CD4-positive, alpha-beta T cell (primary cell): ENCODE measurements at regions not wholly inside any gene's neighbourhood (a gene's known extent, or its start where the extent isn't known, plus 50 kb on each side); places are given as distances from the start of the nearest gene placed in this dataset.

Experiments used
- ATAC-seq: fragments of 200-7000 bp; cut with Tn5 transposase; one replicate; pipeline ENCODE4 v1.10.0; 2022; ENCODE audit warnings: mild to moderate bottlenecking; ENCODE audit not compliant: poor library complexity
- CTCF ChIA-PET: fragments of 350-600 bp; sonication (Branson Sonifier 250); formaldehyde crosslinking; loops from one replicate; lab custom pipeline; 2021; ENCODE audit warnings: antibody characterized with exemption, inconsistent platforms; lab: Charles Lee
- POLR2A ChIA-PET: fragments of 350-600 bp; sonication (Branson Sonifier 250); formaldehyde crosslinking; loops from one replicate; lab custom pipeline; 2021; ENCODE audit warnings: antibody characterized with exemption, inconsistent platforms; lab: Charles Lee
- DNase-seq, 14 experiments: peaks; one replicate each; pipeline ENCODE4 v3.0.0-alpha.2; 2013 to 2020; ENCODE audit warnings: mixed read lengths in 2 of 14
- H3K27ac ChIP-seq, 2 donors: one replicate each; pipeline versions ENCODE4 v1.5.1 to v1.7.0; 2013; ENCODE audit warnings: low read length in 2 of 2, low read depth in 1 of 2, mild to moderate bottlenecking in 1 of 2
- H3K27me3 ChIP-seq, 2 experiments: 1 replicate in 1 of 2; 2 replicates in 1 of 2; pipeline versions ENCODE4 v1.6.1 to v1.7.0; 2013; ENCODE audit warnings: low read length in 2 of 2, control low read depth in 1 of 2, mild to moderate bottlenecking in 1 of 2, moderate library complexity in 1 of 2; ENCODE audit not compliant: insufficient read depth in 2 of 2, control insufficient read depth in 1 of 2
- H3K36me3 ChIP-seq: one replicate; pipeline ENCODE4 v1.6.1; 2013; ENCODE audit warnings: low read length, control low read depth; ENCODE audit not compliant: insufficient read depth
- H3K4me1 ChIP-seq: one replicate; pipeline ENCODE4 v1.6.1; 2013; ENCODE audit warnings: low read length, control low read depth; ENCODE audit not compliant: insufficient read depth
- H3K4me3 ChIP-seq: one replicate; pipeline ENCODE4 v1.5.1; 2013; ENCODE audit warnings: mild to moderate bottlenecking, low read length, moderate library complexity
- H3K9me3 ChIP-seq, 2 experiments: 1 replicate in 1 of 2; 2 replicates in 1 of 2; pipeline versions ENCODE4 v1.6.1 to v1.7.0; 2013; ENCODE audit warnings: low read length in 2 of 2, mild to moderate bottlenecking in 2 of 2, control low read depth in 1 of 2, moderate library complexity in 1 of 2; ENCODE audit not compliant: control insufficient read depth in 1 of 2, insufficient read depth in 1 of 2
- H3K27ac Mint-ChIP-seq: one replicate; pipeline ENCODE4 v1.8.0; 2020; ENCODE audit warnings: mixed read lengths
- H3K27me3 Mint-ChIP-seq: one replicate; pipeline ENCODE4 v1.8.0; 2021; ENCODE audit warnings: mixed read lengths
- H3K36me3 Mint-ChIP-seq: one replicate; pipeline ENCODE4 v1.8.0; 2021; ENCODE audit warnings: low read depth, mixed read lengths
- H3K4me1 Mint-ChIP-seq: one replicate; pipeline ENCODE4 v1.8.0; 2021; ENCODE audit warnings: low read depth, mixed read lengths
- H3K4me3 Mint-ChIP-seq: one replicate; pipeline ENCODE4 v1.8.0; 2020; ENCODE audit warnings: mild to moderate bottlenecking, mixed read lengths
- H3K9me3 Mint-ChIP-seq: one replicate; pipeline ENCODE4 v1.8.0; 2020; ENCODE audit warnings: mixed read lengths
- intact Hi-C, 2 experiments: fragments of 100-400 bp; cut with DNase I in 1 of 2; cut with micrococcal nuclease in 1 of 2; formaldehyde crosslinking; loops; one replicate each; pipeline versions ENCODE4 v1.15.1 to v1.9.0; 2023 to 2025; cut with DNase I, micrococcal nuclease
- TF ChIP-seq, protein P1 (sequence below): fragments of 200-600 bp; IDR thresholded peaks from one replicate; pipeline ENCODE4 v1.8.0; 2022; ENCODE audit warnings: antibody characterized with exemption, mild to moderate bottlenecking

DNA sequence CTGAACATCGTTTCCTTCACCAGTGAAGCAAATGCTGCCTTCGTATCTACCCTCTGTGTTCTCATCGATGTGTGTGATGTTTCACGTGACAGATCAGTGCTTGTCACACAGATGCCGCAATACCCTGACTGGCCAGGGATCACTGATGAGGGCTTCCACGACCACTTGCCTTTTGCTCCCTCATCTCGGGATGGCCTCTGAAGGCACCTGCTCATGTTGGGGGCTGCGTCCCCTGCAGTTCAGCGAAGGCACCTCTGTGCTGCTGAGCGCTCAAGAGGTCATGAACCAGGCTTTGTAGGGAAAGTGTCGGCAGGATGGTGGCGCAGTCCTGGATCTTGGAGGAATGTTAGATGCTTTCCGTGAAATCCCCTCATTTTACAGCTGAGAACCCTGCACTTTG is 79.2 kb upstream of the KLF13 start:
- Histone ChIP-seq H3K27me3 (peaks cover 0 to 4% of the 10 kb centered on the region in 2 experiments), H3K27ac (no peak overlapping the region), H3K36me3 (no peaks in the 10 kb centered on the region), H3K4me1 (peaks cover 4% of the 10 kb centered on the region), H3K4me3 (no peak overlapping the region), H3K9me3 (no peaks in the 10 kb centered on the region)
- Mint-ChIP-seq H3K9me3 (no peaks in the 10 kb centered on the region), H3K4me3 (no peak overlapping the region), H3K4me1 (peaks cover 10% of the 10 kb centered on the region), H3K27ac (no peak overlapping the region), H3K36me3 (no peaks in the 10 kb centered on the region), H3K27me3 (no peaks in the 10 kb centered on the region)
- TF ChIP-seq, protein P1, sequence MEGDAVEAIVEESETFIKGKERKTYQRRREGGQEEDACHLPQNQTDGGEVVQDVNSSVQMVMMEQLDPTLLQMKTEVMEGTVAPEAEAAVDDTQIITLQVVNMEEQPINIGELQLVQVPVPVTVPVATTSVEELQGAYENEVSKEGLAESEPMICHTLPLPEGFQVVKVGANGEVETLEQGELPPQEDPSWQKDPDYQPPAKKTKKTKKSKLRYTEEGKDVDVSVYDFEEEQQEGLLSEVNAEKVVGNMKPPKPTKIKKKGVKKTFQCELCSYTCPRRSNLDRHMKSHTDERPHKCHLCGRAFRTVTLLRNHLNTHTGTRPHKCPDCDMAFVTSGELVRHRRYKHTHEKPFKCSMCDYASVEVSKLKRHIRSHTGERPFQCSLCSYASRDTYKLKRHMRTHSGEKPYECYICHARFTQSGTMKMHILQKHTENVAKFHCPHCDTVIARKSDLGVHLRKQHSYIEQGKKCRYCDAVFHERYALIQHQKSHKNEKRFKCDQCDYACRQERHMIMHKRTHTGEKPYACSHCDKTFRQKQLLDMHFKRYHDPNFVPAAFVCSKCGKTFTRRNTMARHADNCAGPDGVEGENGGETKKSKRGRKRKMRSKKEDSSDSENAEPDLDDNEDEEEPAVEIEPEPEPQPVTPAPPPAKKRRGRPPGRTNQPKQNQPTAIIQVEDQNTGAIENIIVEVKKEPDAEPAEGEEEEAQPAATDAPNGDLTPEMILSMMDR = no peak
- ChIA-PET POLR2A (no interaction called here), CTCF (no interaction called here)
- intact Hi-C loops = no loop called here
- ATAC-seq (no peak), DNase-seq (no peak)

DNA sequence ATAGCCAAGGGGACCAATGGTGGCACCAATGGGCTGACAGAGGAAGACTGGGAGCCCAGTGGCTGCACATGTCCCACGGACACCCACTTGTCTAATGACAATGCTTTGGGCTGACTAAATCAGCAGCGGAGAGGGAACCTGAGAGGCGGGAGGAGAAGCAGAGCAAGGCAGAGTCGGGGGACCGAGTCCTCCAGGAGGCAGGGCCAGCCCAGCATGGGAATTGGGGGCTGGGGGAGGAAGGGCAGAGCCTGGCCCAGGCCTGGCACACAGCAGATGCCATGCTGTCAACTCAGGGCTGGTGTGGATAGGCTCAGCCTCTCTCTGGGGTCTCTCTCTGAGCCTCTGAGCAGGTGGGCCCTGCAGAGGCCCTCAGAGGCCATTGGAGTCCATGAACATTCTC is 78.4 kb upstream of the KLF13 start:
- Mint-ChIP-seq H3K4me1 (peaks cover 10% of the 10 kb centered on the region), H3K4me3 (no peak overlapping the region), H3K27ac (no peak overlapping the region), H3K36me3 (no peaks in the 10 kb centered on the region), H3K9me3 (no peaks in the 10 kb centered on the region), H3K27me3 (no peaks in the 10 kb centered on the region)
- Histone ChIP-seq H3K36me3 (no peaks in the 10 kb centered on the region), H3K9me3 (no peaks in the 10 kb centered on the region), H3K27ac (no peak overlapping the region), H3K27me3 (peaks cover 0 to 4% of the 10 kb centered on the region in 2 experiments), H3K4me3 (no peak overlapping the region), H3K4me1 (no peaks in the 10 kb centered on the region)
- TF ChIP-seq, protein P1 = no peak
- intact Hi-C loops = no loop called here
- DNase-seq = no peak
- ChIA-PET CTCF (no interaction called here), POLR2A (no interaction called here)
- no peak for ATAC-seq

DNA sequence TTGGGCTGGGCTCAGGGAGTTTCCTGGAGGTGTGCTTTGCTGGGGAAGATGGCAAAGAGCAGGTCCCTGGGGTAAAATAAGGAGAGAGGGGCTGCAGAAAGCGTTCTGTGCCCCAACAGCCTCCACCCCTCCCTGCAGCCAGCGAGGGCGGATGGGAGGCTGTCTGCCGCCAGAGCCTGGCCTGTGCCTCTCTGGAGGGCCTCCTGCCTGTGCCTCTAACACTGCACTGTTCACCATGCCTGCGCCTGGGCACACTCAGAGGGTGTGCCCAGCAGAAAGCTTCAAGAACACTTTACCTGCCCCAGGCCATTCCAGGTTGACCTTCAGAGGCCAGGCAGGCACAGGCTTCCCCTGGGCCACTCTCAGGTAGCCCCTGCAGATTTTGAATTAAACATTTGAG is 77.7 kb upstream of the KLF13 start:
- H3K9me3 ChIP-seq = no peaks in the 10 kb centered on the region
- peaks cover 0 to 4% of the 10 kb centered on the region in 2 experiments for H3K27me3 ChIP-seq
- ATAC-seq = no peak
- no peak overlapping the region for H3K27ac ChIP-seq
- TF ChIP-seq, protein P1 = no peak
- no peaks in the 10 kb centered on the region for H3K36me3 Mint-ChIP-seq
- H3K4me1 ChIP-seq = no peaks in the 10 kb centered on the region
- no peak overlapping the region for H3K27ac Mint-ChIP-seq
- ChIA-PET POLR2A (no interaction called here), CTCF (no interaction called here)
- DNase-seq = no peak
- no peaks in the 10 kb centered on the region for H3K36me3 ChIP-seq
- no peaks in the 10 kb centered on the region for H3K27me3 Mint-ChIP-seq
- intact Hi-C loops = no loop called here
- no peak overlapping the region for H3K4me3 Mint-ChIP-seq
- peaks cover 10% of the 10 kb centered on the region for H3K4me1 Mint-ChIP-seq
- no peaks in the 10 kb centered on the region for H3K9me3 Mint-ChIP-seq
- no peak overlapping the region for H3K4me3 ChIP-seq
